Duodenal mucosa (tissue), 2 donors: ENCODE measurements at regions not wholly inside any gene's neighbourhood (a gene's known extent, or its start where the extent isn't known, plus 50 kb on each side); places are given as distances from the start of the nearest gene placed in this dataset.

ENCODE experiments used
- H3K27ac ChIP-seq: one replicate; pipeline ENCODE4 v1.7.0; 2013; ENCODE audit warnings: low read depth, low read length
- H3K27me3 ChIP-seq, 2 donors: one replicate each; pipeline ENCODE4 v1.7.0; 2013; ENCODE audit warnings: low read length in 2 of 2, control low read depth in 1 of 2; ENCODE audit not compliant: insufficient read depth in 2 of 2, control insufficient read depth in 1 of 2
- H3K36me3 ChIP-seq, 2 donors: one replicate each; pipeline ENCODE4 v1.7.0; 2013; ENCODE audit warnings: low read length in 2 of 2, control low read depth in 1 of 2; ENCODE audit not compliant: insufficient read depth in 2 of 2, control insufficient read depth in 1 of 2
- H3K4me1 ChIP-seq, 2 donors: one replicate each; pipeline ENCODE4 v1.7.0; 2013; ENCODE audit warnings: low read length in 2 of 2, control low read depth in 1 of 2; ENCODE audit not compliant: insufficient read depth in 2 of 2, control insufficient read depth in 1 of 2
- H3K4me3 ChIP-seq, 2 donors: one replicate each; pipeline ENCODE4 v1.7.0; 2013; ENCODE audit warnings: low read length in 2 of 2, low read depth in 1 of 2
- H3K9ac ChIP-seq, 2 donors: one replicate each; pipeline ENCODE4 v1.7.0; 2013; ENCODE audit warnings: low read length in 2 of 2, low read depth in 1 of 2
- H3K9me3 ChIP-seq, 2 donors: one replicate each; pipeline ENCODE4 v1.7.0; 2013; ENCODE audit warnings: low read length in 2 of 2, control low read depth in 1 of 2; ENCODE audit not compliant: control insufficient read depth in 1 of 2

GRCh38 chr3:25304916-25305315 is 123.1 kb upstream of the RARB start:
- no peak overlapping the region for H3K4me3 ChIP-seq
- H3K27ac ChIP-seq, result no peak overlapping the region
- H3K36me3 ChIP-seq, result no peaks in the 10 kb centered on the region
- H3K9me3 ChIP-seq, result no peaks in the 10 kb centered on the region
- no peaks in the 10 kb centered on the region for H3K4me1 ChIP-seq
- no peaks in the 10 kb centered on the region for H3K27me3 ChIP-seq
- no peak overlapping the region for H3K9ac ChIP-seq

- H3K4me3 ChIP-seq, result no peak overlapping the region
- H3K9me3 ChIP-seq, result no peaks in the 10 kb centered on the region
- H3K9ac ChIP-seq, result no peak overlapping the region
- H3K27me3 ChIP-seq, result no peaks in the 10 kb centered on the region
- H3K27ac ChIP-seq, result no peak overlapping the region
- H3K4me1 ChIP-seq, result no peaks in the 10 kb centered on the region
- H3K36me3 ChIP-seq, result no peaks in the 10 kb centered on the region
Measured at GRCh38 chr3:25306066-25306465, 122.0 kb upstream of the RARB start.

GRCh38 chr3:25306705-25307104 is 121.4 kb upstream of the RARB start:
- Histone ChIP-seq H3K9ac (no peak overlapping the region), H3K36me3 (no peaks in the 10 kb centered on the region), H3K9me3 (no peaks in the 10 kb centered on the region), H3K27me3 (no peaks in the 10 kb centered on the region), H3K4me3 (no peak overlapping the region), H3K4me1 (no peaks in the 10 kb centered on the region), H3K27ac (no peak overlapping the region)

- Histone ChIP-seq H3K9ac (no peak overlapping the region), H3K27me3 (no peaks in the 10 kb centered on the region), H3K4me1 (no peaks in the 10 kb centered on the region), H3K27ac (no peak overlapping the region), H3K36me3 (no peaks in the 10 kb centered on the region), H3K9me3 (no peaks in the 10 kb centered on the region), H3K4me3 (no peak overlapping the region)
Measured at GRCh38 chr3:25313286-25313685, 114.8 kb upstream of the RARB start.

- H3K4me1 ChIP-seq, result no peaks in the 10 kb centered on the region
- H3K9ac ChIP-seq, result no peak overlapping the region
- H3K4me3 ChIP-seq, result no peak overlapping the region
- H3K36me3 ChIP-seq, result no peaks in the 10 kb centered on the region
- no peak overlapping the region for H3K27ac ChIP-seq
- no peaks in the 10 kb centered on the region for H3K27me3 ChIP-seq
- no peaks in the 10 kb centered on the region for H3K9me3 ChIP-seq
Measured at GRCh38 chr3:25324954-25325655, 103.0 kb upstream of the RARB start.

GRCh38 chr3:25335356-25335755 is 92.7 kb upstream of the RARB start:
- Histone ChIP-seq H3K27ac (no peak overlapping the region), H3K4me1 (no peaks in the 10 kb centered on the region), H3K27me3 (no peaks in the 10 kb centered on the region), H3K9me3 (no peaks in the 10 kb centered on the region), H3K9ac (no peak overlapping the region), H3K36me3 (no peaks in the 10 kb centered on the region), H3K4me3 (no peak overlapping the region)

GRCh38 chr3:25338158-25338725 is 89.8 kb upstream of the RARB start:
- H3K27ac ChIP-seq, result no peak overlapping the region
- no peaks in the 10 kb centered on the region for H3K27me3 ChIP-seq
- H3K9me3 ChIP-seq, result no peaks in the 10 kb centered on the region
- no peaks in the 10 kb centered on the region for H3K4me1 ChIP-seq
- no peaks in the 10 kb centered on the region for H3K36me3 ChIP-seq
- no peak overlapping the region for H3K9ac ChIP-seq
- no peak overlapping the region for H3K4me3 ChIP-seq

- Histone ChIP-seq H3K4me1 (no peaks in the 10 kb centered on the region), H3K9ac (no peak overlapping the region), H3K27me3 (no peaks in the 10 kb centered on the region), H3K27ac (no peak overlapping the region), H3K36me3 (no peaks in the 10 kb centered on the region), H3K4me3 (no peak overlapping the region), H3K9me3 (no peaks in the 10 kb centered on the region)
Measured at GRCh38 chr3:25339225-25339624, 88.8 kb upstream of the RARB start.

- Histone ChIP-seq H3K4me1 (no peaks in the 10 kb centered on the region), H3K4me3 (no peak overlapping the region), H3K36me3 (no peaks in the 10 kb centered on the region), H3K27ac (no peak overlapping the region), H3K27me3 (no peaks in the 10 kb centered on the region), H3K9me3 (no peaks in the 10 kb centered on the region), H3K9ac (no peak overlapping the region)
Measured at GRCh38 chr3:25344670-25345069, 83.4 kb upstream of the RARB start.

GRCh38 chr3:25349095-25349494 is 79.0 kb upstream of the RARB start:
- H3K9ac ChIP-seq, result no peak overlapping the region
- no peaks in the 10 kb centered on the region for H3K36me3 ChIP-seq

More at GRCh38 chr3:25349095-25349494, 79.0 kb upstream of the RARB start:
- Histone ChIP-seq H3K27me3 (no peaks in the 10 kb centered on the region), H3K4me1 (no peaks in the 10 kb centered on the region), H3K9me3 (no peaks in the 10 kb centered on the region), H3K4me3 (no peak overlapping the region), H3K27ac (no peak overlapping the region)
